ENCODE measurements at regions not wholly inside any gene's neighbourhood (a gene's known extent, or its start where the extent isn't known, plus 50 kb on each side); places are given as distances from the start of the nearest gene placed in this dataset.

DNA sequence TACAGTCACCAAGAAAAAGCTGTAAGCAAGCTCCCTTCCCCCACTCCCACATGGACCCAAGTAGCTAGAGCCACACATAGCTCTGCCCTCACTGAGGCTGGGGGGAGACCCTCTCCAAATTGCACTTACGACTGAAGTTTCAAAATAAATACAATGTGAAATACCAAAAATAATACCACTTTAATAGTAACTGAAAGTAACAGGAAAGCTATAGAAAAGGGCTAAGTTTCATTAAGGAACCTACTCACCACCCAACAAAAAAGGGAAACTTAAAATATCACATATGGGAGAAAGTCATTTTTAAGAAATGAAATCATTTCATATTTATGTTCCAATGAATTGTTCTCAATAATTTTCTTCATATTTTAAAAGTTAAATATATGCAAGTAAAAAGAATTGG lies 130.4 kb upstream of the UBE2E2 start:
- TF ChIP-seq POLR2A (IDR thresholded peaks at IDR 0.05): no peak
- TF ChIP-seq, protein P1, sequence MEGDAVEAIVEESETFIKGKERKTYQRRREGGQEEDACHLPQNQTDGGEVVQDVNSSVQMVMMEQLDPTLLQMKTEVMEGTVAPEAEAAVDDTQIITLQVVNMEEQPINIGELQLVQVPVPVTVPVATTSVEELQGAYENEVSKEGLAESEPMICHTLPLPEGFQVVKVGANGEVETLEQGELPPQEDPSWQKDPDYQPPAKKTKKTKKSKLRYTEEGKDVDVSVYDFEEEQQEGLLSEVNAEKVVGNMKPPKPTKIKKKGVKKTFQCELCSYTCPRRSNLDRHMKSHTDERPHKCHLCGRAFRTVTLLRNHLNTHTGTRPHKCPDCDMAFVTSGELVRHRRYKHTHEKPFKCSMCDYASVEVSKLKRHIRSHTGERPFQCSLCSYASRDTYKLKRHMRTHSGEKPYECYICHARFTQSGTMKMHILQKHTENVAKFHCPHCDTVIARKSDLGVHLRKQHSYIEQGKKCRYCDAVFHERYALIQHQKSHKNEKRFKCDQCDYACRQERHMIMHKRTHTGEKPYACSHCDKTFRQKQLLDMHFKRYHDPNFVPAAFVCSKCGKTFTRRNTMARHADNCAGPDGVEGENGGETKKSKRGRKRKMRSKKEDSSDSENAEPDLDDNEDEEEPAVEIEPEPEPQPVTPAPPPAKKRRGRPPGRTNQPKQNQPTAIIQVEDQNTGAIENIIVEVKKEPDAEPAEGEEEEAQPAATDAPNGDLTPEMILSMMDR (IDR thresholded peaks at IDR 0.05): no peak
- TF ChIP-seq POLR2AphosphoS5 (IDR thresholded peaks at IDR 0.05): no peak
- no peak for TF ChIP-seq EP300 (IDR thresholded peaks at IDR 0.05)

All from gastroesophageal sphincter (tissue), 3 donors.